GM19397 (cell line): ENCODE measurements at regions not wholly inside any gene's neighbourhood (a gene's known extent, or its start where the extent isn't known, plus 50 kb on each side); places are given as distances from the start of the nearest gene placed in this dataset.

ENCODE experiments used
- ATAC-seq: cut with Tn5 transposase; IDR thresholded peaks from one replicate; pipeline ENCODE4 v1.9.1; 2021; ENCODE audit warnings: mild to moderate bottlenecking, moderate library complexity; ENCODE audit not compliant: unreplicated experiment

DNA sequence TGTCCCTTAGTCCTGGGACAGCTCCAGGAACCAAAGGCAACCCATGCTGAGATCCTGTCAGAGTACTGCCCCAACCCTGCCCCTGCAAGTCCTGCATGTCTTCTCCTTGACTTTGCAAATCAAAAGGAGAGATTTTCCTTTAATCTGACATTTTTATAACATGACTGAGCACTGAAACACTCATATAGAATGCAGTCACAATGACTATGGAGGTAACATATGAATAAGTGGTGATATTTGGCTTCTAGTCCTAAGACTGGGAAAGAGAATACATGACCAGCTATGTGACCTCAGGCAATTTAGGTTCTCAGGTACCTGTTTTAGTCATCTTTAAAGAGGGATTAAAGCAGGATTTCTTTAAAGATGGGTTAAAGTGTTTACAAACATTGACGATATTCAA is 941.6 kb upstream of the CDH8 start:
- no peak for ATAC-seq

DNA sequence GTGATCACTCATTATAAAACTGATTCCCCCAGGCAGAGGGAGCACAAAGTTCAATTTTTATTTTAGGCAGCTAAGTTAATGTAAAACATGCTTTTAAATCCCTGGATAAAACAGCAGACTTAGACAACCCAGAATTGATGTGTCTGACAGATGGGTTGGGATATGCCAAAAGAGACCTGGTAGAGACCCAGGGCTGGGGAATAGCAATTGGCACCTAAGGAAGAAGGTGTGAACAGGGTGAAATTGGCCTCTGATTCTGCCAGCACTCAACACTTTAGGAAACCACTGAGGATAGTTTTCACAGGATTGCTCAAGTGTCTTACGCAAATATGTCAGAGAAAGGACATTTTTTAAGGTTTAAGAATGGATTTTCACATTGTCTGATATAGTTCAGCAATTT is 938.2 kb upstream of the CDH8 start:
- no peak for ATAC-seq

DNA sequence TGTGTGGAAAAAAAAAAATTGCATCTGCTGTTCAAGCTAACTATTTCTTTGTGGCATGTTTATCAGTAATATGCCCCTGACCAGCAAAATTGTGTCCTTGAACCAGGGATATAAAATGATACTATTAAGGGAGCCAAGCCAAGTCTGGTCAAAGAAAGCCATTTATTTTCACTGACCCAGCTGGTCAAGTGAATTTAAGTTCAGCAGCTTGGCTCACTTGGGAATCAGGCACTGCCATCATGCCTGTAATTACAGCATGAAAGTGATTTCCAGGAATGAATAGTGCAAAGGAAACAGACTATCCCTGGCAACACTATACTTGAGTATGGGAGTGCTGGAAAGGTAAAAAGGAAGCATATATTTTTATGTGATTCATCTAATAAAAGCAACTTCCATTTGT is 934.6 kb upstream of the CDH8 start:
- ATAC-seq: no peak

DNA sequence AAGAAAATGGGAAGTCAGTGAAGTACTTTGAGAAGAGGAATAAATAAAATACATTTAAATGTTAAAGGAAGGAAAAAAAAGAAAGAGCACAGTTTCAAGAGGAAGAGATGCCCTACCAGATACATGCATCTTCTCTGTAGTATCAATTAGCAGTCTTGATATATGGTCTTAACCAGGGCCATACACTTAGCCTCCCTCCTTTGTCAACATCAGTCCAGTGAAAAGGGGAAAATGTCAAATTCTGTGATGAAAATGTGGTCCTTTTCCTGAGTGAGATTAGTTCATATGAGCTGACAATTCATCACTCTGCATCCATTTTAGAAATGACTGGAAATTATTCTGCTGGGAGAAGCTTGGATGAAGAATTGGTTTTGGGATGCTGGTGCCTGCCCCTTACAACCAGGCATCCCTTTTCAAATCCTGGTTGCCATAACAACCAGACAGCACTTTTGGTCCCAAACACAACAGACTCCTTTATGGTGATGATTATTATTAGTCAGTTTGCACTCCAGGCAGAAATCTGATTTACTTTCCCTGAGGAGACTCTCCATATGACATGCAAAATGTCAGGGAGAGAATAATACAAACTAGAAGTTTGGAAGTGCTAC is 933.6 kb upstream of the CDH8 start:
- no peak for ATAC-seq

DNA sequence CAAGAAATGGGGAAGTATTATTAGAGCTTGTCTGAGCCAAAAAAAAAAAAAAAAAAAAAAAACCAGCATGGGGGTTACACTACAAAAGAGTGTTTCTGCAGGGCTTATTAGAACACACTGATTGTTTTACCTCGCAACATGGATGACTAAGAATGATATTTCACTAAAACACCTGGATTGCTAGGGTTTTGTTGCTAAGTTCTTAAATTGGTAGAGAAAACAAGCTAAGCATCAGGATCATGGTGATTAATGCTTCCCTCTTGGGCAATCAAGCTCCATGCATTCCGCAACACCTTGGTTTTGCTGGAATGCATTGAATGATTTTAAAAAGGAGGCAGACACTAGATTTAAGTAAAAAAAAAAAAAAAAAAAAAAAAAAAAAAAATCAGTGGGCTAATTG is 931.4 kb upstream of the CDH8 start:
- ATAC-seq: no peak

DNA sequence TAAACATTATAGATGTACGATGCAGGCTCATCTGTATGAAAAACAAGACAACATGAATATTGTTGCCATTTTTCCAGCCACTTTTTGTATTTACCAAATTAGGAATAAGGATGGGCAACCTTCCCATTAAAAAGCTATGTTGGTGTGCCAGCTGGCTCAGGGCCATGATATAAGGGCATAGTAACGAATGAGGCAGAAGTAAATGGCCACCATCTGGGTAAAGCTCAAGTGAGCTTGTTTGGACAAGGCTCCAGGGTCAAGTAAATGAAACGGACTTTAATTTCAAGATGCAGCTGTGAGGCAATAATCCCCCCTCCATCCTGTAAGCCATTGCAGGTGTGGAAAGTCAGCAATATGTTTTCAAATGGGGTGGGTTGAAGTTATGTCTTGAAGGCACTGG is 930.9 kb upstream of the CDH8 start:
- ATAC-seq: no peak

DNA sequence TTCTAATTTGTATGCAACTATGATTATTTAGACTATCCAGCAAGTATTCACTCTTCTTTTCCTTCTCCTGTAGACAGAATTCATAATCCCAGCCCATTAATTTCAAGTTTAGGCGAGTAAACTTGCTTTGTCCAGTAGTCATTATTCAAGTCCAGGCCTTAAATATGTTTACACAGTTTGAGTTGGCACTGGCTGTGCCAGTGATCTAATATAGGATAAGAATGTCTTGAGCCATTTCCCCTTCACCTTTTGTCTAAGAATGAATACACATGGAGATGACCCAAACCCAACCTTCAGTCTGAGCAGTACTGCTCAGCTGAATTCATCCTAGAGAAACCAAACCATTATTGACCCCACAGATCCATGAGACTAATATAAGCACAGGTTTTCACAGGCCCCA is 930.4 kb upstream of the CDH8 start:
- no peak for ATAC-seq

DNA sequence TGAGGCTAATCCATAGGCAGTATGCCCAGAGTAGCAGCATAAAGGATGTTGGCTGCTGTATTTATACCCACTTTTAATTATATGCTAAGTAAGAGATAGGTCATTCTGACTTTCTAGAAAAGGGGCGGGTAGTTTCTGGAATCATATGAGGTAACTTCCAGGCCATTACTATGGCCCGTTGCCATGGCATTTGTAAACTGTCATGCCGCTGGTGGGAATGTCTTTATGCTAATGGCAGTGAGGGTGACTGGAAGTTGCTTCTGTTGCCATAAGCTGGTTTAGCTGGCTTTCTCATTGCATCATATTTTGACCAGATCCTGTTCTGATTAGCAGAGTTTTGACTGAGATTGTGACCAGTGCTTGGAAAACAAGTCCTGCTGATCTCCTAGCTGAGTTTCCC is 929.6 kb upstream of the CDH8 start:
- no peak for ATAC-seq

DNA sequence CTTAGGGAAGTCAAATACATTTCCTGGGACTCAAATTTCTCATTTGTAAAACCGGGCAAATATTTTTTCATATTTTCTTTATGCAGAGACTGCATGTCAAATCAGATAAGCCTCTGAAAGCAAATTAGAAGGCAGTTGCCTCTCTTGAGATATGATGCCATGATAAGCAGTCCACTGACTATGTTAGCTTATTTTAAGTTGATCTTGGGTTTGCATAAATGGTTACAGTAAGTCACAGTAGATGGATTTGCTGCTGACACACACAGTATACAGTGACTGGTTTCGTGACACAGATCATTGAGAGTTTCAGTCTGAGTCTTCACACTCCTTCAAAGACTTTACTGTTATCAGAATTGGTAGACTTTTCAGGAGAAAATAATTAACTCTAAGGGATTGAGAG is 927.6 kb upstream of the CDH8 start:
- no peak for ATAC-seq

DNA sequence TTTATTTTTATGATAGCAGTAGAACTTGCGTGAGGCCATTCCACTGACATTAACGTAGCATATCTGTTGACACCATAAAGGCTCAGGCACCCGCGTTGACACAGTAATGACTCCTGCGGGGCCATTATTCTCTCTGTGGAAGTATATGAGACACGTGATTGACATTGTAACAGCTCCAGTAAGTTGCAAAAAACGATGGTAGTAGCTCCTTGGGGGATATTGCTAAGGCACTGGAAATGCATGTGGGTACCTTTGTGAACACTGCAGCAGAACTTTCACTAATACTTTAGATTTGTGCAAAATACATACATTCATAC is 918.8 kb upstream of the CDH8 start:
- ATAC-seq: no peak

DNA sequence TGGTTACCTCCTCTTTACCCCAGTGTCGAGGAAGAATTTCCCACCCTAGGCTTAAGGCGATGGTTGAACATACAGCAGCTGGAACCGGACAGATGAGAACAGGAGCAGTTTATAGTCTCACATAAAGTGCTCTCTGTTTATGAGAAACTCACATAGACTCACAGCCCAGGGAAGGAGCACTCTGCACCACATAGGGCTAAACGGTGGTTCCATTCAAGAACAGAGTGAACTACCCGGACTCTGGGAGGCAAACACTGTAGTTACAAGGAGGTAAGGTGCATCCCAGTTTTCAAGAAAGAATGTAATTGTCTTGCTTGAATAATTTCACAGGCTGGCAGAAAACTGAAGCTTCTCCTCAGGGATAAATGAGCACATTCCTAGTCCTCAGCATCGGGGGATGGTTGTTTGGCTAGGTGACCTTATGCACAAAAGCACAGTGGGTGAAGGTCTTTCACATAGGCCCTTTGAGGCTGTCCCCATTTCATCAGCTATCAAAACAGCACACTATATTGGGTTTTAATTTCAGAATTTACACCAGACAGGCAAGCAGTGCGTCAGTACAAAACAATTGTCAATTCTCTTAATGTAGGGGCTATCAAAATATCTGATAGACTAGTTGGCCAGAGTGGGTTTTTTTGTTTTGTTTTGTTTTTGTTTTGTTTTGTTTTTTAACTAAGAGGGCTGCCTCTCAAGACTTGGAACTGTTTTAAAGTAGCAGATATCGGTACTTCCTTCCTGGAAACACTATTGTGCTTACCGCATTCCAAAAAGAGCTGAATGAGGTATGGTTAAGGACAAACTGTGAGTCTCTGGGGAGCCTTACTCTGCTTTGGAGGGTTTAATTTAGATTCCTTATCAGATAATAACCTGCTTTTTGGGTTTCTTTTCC is 918.1 kb upstream of the CDH8 start:
- no peak for ATAC-seq

DNA sequence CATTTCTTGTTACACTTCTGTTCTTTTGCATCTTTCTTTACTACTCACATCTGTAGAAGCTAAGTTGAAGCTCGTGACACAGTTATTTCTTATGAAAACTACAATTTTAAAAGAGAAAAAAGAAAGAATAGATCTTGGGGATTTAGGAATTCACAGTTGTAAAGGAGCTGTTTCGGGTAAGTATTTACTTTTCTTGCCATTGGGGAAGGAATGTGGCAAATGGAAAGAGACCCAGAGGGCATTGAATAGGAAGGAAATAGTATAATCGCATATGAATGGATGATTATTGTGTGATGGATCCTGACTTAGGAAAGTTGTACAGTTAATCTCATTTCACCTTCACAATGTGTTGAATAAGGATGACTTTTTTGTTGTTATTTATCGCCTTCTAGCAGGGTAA is 914.1 kb upstream of the CDH8 start:
- ATAC-seq: no peak

DNA sequence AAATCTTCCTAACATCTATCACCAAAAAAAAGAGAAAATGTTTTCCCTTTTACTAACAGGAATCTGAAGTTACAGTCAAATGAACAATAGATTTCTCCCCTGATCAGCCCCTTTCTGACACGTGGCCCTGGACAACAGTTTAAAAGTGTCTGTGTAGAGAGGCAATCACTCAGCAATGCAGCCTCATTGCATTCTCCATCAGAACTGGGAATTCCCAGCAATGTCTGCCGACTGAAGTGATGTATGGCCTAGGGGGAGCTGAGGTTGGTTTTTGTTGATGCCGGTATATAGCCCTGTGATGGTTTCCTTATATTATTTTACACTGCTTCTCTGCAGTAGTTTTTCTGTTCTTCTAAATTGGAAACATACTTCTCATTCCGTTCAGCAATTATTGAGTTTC is 904.3 kb upstream of the CDH8 start:
- ATAC-seq: no peak

DNA sequence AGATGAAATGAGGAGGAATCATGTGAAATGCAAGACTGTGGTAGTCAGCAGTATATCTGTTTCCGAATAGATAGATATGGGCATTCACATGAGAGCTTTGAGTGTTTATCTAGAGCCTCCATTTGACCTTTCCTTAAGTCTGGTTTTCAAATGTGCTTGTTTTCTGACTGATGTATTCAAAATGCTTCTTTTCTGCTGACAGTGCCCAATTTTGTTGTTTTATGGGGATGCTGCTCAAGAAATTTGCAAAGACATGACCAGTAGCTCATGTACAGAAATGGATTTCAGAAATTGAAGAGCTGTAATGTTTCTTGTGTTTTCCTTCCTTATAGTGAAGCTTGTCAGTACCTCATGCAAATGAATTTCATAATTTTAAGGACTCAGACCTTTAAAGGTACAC is 903.4 kb upstream of the CDH8 start:
- ATAC-seq: no peak

DNA sequence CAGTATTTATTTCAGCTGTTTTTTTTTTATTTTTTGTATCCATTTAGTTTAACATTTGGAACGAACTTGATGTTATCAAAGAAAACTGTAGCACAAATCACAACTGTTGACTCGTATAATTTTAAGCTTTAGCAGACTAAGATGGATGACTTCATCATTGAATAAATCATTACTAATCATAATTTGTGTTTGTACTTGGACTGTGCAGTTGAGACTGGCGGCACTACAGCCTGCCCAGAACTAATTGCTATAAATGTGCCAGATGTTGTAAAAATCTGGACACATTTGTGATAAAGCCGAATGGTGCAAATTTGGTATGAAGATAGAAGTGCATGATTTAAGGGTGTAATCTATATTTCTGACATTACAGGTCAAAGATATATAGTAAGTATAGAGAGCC is 897.7 kb upstream of the CDH8 start:
- no peak for ATAC-seq

DNA sequence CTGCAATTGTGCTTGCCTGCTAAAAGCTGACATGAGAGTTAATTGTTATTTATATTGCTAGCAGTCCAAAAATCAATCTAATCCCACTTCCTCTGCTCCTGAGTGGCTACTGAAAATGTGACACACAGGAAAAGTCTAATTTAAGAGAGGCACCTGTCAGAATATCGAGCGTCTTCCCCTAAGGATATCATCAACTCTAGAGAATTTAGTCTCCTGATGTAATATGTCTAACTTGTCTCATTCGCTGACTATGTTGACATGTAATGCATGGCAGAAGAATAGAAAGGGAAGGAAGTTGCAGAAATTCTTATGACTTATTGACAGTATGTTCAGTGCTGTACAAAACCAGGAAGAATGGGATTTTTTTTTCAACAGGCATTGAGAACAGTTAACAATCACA is 893.4 kb upstream of the CDH8 start:
- ATAC-seq: no peak

DNA sequence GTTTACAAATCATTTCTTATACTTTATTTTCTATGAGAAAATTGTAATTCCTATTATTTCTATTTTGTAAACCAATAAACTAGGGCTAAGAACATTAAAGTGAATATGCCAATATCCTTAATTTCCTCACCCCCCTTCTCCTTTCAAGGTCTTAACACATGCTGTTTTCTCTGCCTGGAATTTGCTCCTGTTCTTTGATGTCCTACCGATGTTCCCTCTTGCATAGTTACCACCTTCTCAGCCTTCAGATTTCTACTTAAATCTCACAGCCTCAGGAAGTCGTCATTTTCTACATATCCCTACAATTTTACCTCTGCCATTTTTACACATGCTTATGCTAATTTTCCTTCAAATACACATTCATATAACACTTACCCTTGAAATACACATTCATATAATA is 890.9 kb upstream of the CDH8 start:
- ATAC-seq: no peak

DNA sequence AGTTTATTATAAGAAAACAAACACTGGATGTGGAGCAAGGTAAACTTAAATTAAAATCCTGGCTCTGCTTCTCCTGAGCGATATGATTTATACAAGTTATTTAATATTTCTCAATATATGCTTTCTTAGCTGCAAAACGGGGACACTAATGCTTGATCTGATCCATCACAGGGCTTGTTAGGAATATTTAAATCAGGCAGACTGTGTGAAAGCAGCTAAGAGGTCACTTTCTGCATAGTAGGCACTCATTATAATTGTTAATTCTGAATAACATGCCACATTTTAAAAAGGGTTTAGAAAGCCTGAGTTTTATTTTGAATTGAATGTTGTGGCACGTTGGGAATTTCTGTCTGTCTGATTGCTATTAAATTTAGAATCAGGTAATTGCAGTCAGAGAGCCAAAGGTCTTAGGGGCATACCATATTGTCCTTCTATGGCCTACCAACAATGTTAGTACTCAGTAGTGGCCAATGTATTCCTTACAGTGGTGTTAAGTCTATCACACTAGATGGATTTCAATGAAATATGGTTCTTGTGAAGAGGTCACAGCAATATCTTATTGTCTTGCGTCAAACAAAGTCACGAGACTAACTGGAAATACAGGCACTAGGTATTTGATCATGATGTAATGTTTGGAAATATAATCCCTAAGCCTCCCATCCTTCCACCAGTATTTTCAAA is 890.0 kb upstream of the CDH8 start:
- ATAC-seq: no peak

DNA sequence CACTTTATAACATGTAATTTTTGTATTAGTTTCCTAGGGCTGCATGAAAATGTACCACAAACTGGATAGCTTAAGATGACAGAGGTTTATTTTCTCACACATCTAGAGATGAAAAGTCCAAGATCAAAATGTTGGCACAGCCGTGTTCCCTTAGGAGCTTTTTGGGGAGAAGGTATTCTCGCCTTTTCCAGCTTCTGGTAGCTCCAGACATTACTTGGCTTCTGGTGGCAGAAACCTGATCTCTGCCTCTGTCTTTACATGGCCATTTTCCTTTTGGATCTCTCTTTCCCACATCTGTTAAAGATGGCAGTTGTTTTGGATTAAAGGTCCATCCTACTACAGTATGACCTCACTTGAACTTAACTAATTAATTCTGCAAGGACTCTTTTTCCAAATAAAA is 885.7 kb upstream of the CDH8 start:
- no peak for ATAC-seq

DNA sequence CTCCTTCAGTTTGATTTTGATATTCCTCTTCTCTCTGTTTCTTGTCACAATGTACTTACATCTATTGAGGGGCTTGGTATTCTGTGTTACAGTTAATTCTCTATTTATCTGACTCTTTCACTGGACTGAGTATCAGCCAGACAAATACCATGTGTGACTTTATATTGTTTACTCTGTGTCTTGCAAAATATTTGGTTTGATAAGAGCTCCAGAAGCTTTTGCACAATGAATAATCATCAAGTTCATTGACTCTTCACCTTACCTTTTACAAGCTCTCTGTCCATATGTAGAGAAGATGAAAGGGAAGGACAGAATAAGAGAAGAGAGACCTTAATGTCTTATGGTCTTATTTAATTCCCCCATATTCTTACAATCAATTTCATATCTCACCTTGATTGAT is 877.7 kb upstream of the CDH8 start:
- no peak for ATAC-seq

DNA sequence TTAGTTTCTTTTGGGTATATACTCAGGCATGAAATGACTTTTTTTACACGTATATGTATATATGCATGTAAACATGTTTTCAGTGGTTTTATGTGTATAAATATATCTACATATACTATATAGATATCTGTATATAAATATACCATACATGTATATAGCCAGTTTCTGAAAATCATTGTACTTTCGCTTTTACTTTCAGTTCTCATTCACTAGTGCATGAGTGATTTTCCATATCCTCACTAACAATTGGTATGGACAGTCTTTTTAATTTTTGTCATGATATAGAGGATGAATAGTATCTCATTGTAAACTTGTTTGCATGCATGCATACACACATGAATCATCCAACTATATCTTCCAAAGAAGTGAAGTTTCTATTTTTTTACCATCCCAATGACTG is 877.1 kb upstream of the CDH8 start:
- no peak for ATAC-seq

DNA sequence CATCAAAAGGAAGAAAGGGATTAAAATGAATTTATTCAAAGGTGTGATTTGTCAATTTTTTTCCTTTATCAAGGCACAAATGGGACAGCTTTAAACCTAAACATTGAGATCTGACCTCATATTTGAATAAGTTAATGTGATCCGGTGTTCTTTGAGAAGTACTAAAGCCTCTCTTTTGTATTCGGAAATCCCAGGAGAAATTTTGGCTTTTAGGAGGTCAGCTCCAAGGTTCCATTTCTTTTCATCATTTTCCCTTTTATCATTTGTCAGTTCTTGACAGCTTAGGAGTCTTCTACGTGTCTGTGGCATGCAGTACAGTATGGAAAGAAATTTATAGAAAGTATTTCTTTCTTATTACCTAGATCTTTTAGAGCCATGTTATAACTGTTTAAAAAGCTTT is 873.4 kb upstream of the CDH8 start:
- ATAC-seq: no peak
